Hypothalamus (tissue), 51 donors: ENCODE measurements at regions not wholly inside any gene's neighbourhood (a gene's known extent, or its start where the extent isn't known, plus 50 kb on each side); places are given as distances from the start of the nearest gene placed in this dataset.
A peak's percentile ranks its signal among the peaks of the same experiment; 100 is the strongest.
"Not testable (repeated sequence)": the region's sequence is repeated elsewhere in the genome, so short reads cannot be mapped to it uniquely, and the experiment has no call there.

Experiments
- DNase-seq, 51 donors: peaks; one replicate each; lab custom pipeline; 2025; lab: John Stamatoyannopoulos, UW

- DNase-seq = no peak
Observed at GRCh38 chr7:16098585-16099179, 322.7 kb downstream of the CRPPA start.

GRCh38 chr7:16098058-16098457 is 323.3 kb downstream of the CRPPA start:
- DNase-seq = no peak

DNA sequence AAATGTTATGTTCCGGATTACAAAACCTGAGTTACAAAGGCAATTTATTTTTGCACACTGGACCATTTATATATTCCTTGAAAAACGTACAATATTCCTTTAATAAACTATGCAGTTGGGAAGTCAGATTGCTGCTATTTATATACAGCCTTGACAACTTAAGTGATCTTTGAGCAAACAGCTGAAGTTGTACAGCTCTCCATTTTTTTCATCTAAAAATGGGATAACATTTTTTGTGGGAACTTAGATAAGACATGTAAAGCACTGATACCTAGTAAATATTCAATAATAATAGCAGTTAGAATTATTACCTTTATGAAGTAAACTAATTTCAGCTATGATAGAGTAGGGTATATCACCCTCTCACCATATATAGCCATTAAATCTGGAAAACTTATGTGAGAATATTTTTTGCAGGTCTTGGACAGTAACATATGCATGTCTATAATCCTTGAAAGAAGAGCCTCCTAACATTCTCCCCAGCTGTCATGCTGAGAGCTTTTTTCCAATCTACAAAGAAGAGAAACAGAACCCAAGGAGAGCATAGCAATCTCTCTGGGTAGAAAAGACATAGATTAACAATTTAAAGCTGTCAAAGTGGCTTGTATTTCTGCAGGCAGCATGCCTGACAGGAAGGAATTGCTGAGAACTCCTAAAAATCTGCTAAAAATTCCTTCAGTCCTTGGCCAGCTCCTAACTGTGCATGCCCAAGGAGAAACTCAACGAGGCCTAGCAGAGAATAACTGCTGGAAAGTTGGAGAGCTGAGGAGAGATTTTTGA is 326.0 kb downstream of the CRPPA start:
- no peak for DNase-seq

GRCh38 chr7:16094651-16095050 is 326.7 kb downstream of the CRPPA start:
- no peak for DNase-seq

GRCh38 chr7:16092711-16093110 is 328.6 kb downstream of the CRPPA start:
- DNase-seq = no peak

DNA sequence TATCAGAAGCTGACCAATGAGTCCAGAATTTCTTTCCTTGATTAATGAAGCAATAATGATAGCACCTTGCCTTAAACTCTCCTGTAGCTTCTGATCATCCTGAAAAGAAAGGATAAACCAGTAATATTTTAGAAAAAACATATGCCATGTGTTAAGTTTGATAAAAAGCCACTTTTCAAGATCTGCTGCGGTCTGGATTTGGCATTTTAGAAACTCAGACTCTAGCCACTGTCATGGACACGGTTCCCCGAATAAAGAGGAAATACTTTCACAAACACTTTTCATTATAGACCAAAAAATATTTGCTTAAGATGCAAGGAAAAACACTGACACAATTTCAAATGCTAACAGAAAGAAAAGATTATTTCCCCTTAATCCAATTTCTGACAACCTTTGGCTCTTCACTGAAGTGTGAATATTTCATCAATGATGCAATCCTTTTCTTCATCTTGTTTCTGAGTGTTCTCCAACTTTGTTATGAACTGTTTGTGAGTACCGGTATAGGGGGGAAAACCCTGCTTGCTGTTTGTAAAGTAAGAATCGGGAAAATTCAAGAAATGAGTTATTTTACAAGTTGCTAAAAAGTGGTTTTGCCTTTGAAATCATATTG is 329.5 kb downstream of the CRPPA start:
- no peak for DNase-seq

DNA sequence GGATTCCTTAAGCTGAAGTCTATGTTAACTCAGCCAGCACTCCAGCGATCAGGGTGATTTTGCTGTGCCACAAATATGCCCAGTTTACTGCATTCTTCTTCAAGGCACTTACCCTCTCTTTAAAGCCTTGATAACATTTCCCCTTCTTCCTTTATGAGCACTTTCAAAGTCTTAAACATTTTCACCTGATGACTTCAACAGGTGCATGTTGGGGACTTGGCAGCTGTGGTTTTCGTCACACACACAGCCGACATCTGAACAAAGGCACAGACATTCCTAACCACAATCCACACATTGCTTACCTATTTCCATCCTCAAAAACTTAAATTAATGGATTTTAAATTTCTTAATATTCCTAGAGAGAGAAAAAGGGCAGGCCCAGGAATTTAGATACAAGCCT is 331.5 kb downstream of the CRPPA start:
- no peak for DNase-seq

GRCh38 chr7:16089191-16089590 is 332.1 kb downstream of the CRPPA start:
- DNase-seq = no peak

DNA sequence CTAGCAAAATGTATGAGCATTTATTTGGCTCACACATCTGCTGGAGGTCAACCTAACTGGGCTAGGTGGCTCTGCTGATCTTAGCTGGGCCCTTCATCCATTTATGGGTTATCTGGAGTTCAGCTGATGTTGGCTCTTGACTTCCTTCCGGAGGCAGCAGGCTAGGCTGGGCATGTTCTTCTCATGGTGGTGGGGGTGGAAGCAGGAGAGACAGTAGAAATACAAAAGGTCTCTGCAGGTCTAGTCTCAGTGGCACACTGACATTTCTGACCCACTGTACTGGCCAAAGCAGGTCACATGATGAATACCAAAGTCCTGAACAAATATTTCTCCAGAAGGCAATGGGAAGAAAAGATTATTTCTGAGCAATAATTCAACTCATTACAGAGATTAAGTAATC is 334.6 kb downstream of the CRPPA start:
- DNase-seq = no peak

- DNase-seq = not testable (repeated sequence)
Observed at GRCh38 chr7:16085780-16086179, 335.6 kb downstream of the CRPPA start.

GRCh38 chr7:16084875-16085274 is 336.5 kb downstream of the CRPPA start:
- DNase-seq = no peak

DNA sequence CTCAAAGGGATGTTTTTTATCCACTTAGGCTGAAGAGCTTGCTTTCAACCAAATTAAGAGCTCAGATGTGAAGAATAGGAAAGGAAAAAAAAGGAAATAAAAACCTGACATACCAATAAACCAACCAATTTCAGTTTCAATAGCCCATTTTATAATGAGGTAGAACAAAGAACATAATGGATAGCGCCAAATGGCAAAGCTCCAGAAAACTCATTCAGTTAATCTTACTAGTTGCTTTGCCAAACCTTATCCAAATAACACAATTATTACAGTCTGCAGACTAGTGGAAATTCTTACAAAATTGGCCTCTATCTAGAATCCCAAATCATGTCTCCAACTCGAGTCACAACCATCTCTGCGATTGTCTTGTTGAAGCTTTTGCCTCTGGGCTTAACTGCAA is 337.0 kb downstream of the CRPPA start:
- DNase-seq = no peak

GRCh38 chr7:16083931-16084330 is 337.4 kb downstream of the CRPPA start:
- no peak for DNase-seq

DNA sequence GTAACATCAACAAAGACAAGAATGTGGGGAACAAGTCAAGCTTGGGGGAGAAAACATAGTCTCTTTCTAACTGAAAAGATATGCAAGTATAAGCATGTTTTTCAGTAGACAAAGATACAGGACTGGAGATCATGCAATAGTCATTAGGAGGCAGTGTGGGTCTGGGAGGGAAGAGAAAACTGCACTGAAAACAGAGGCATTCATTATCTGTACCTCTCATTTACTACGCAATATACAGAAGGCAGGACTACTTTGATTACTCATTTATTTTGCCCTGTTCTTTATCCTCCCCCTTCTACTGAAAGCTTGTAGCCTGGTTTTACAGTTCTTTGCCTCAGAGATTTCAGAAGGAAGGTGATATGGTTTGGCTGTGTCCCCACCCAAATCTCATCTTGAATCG is 341.2 kb downstream of the CRPPA start:
- DNase-seq = no peak

DNA sequence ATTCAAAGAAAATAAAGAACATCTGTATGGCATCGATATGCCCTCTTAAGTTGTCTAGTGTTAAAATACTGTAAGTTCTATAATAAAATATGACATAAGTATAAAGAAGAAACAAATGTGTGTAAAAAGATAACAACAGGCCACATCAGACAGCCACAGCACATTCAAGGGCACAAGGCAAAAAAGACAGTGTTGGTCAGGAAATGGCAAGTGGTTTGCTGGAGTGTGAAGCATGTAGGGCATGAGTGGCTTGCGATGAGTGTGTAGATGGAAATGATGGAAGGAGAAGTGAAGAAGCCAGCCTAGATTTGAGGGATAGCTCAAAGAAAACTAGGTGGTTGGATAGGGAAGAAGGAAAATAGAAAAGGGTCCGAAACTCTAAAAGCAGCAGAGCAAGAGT is 341.6 kb downstream of the CRPPA start:
- DNase-seq = no peak

DNA sequence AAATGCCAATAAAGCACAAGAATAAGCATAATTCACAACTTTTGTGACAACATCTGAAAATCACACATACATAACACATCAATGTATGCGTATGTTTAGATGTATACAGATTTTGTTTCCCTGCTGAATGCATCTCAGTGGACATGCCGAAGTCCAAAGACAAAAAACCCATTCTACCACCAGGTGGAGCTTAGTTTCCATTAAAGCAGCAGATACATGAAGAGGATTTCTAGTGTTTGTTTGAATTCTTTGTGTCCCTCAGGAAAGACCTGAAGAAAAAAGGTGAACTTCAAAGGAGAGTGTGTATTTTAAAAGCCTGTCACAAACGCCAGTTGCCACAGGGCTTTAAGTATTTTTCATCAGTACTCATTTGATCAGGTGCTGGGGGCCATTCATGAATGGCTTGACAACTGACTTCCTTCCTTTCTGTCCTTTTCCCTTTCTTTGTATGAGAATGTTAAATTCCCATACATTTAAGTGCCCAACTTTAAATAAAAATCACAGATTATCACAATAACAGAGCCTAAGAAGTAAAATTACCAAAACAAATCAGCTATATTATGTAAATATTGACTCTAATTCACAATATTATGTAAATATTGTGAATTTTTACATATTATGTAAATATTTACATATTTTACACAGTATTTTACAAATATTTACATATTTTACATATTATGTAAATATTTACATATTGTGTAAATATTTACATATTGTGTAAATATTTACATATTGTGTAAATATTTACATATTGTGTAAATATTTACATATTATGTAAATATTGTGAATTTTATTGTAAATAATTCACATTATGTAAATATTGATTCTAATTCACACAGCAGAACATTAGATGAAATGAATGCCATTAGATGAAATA is 343.0 kb downstream of the CRPPA start:
- peak in 8 of 51 donors; percentile 1 to 75 (median 9) for DNase-seq

GRCh38 chr7:16071246-16071857 is 350.0 kb downstream of the CRPPA start:
- peak in 3 of 51 donors; percentile 10 to 42 (median 22) for DNase-seq

DNA sequence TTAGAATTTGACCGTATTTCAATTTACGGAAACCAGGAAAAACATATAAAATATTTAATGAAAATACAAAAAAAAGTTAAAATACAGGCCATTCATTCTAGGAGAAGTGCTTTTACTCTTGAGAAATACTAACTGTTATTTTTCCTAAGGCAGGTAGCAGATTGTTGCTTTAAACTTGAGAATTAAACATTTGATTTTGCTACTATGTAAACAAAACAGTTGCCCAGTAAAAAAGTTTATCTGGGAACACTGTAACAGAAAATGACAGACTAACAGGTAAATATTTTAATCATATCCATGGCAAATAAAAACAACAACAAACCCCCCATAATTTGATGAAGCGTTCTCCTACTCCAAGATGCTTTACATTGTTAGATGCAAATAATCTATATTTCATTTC is 350.5 kb downstream of the CRPPA start:
- DNase-seq = no peak

GRCh38 chr7:16069998-16070397 is 351.3 kb downstream of the CRPPA start:
- DNase-seq = no peak

GRCh38 chr7:16068183-16068582 is 353.2 kb downstream of the CRPPA start:
- no peak for DNase-seq

DNA sequence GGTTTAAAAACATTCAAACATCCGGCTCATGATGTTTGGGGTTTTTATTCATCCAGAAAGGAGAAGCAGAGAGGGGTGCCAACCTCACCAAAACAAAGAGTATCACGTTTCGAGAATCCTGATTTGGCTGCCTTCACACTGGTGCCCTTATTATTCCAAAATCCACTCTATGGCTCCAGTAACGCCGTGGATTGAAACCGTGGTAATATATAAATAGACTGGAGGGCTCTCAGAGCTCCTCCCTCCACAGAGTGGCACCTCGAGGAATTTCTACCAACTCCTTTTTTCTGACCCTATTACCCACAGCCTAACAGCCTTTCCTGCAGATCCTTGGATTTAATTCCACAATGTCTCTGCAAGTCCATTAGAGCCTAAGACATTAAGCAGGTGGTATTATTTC is 353.6 kb downstream of the CRPPA start:
- no peak for DNase-seq
